HG02973 (cell line): ENCODE measurements at regions not wholly inside any gene's neighbourhood (a gene's known extent, or its start where the extent isn't known, plus 50 kb on each side); places are given as distances from the start of the nearest gene placed in this dataset.

Source experiments
- ATAC-seq: cut with Tn5 transposase; IDR thresholded peaks from one replicate; pipeline ENCODE4 v1.9.1; 2021; ENCODE audit warnings: moderate library complexity; ENCODE audit not compliant: unreplicated experiment

GRCh38 chr20:40738976-40739375, 49.9 kb upstream of the MAFB start:
- ATAC-seq, result no peak

- ATAC-seq, result no peak
Observed at GRCh38 chr20:40739841-40740240, 50.8 kb upstream of the MAFB start.

GRCh38 chr20:40741507-40742106, 52.6 kb upstream of the MAFB start:
- ATAC-seq, result no peak

- no peak for ATAC-seq
Observed at GRCh38 chr20:40743141-40743775, 54.2 kb upstream of the MAFB start.

GRCh38 chr20:40744072-40744817, 55.2 kb upstream of the MAFB start:
- ATAC-seq, result no peak

- no peak for ATAC-seq
Observed at GRCh38 chr20:40744818-40745175, 55.8 kb upstream of the MAFB start.

- ATAC-seq, result no peak
Observed at GRCh38 chr20:40746251-40746650, 57.2 kb upstream of the MAFB start.

- ATAC-seq, result no peak
Observed at GRCh38 chr20:40748182-40748581, 59.1 kb upstream of the MAFB start.

- no peak for ATAC-seq
Observed at GRCh38 chr20:40749985-40750506, 61.0 kb upstream of the MAFB start.

- no peak for ATAC-seq
Observed at GRCh38 chr20:40750541-40751035, 61.6 kb upstream of the MAFB start.

- ATAC-seq, result no peak
Observed at GRCh38 chr20:40753472-40753871, 64.4 kb upstream of the MAFB start.

GRCh38 chr20:40754339-40754943, 65.4 kb upstream of the MAFB start:
- ATAC-seq, result no peak

GRCh38 chr20:40757087-40757486, 68.1 kb upstream of the MAFB start:
- ATAC-seq, result no peak

GRCh38 chr20:40758790-40759189, 69.8 kb upstream of the MAFB start:
- ATAC-seq, result no peak

- ATAC-seq, result no peak
Observed at GRCh38 chr20:40760399-40760798, 71.4 kb upstream of the MAFB start.

- no peak for ATAC-seq
Observed at GRCh38 chr20:40763646-40764295, 74.7 kb upstream of the MAFB start.

GRCh38 chr20:40765814-40766480, 76.9 kb upstream of the MAFB start:
- ATAC-seq, result no peak

- no peak for ATAC-seq
Observed at GRCh38 chr20:40766790-40767614, 78.0 kb upstream of the MAFB start.

GRCh38 chr20:40767615-40767924, 78.5 kb upstream of the MAFB start:
- no peak for ATAC-seq

- ATAC-seq, result no peak
Observed at GRCh38 chr20:40768105-40768504, 79.1 kb upstream of the MAFB start.
